ENCODE measurements at regions not wholly inside any gene's neighbourhood (a gene's known extent, or its start where the extent isn't known, plus 50 kb on each side); places are given as distances from the start of the nearest gene placed in this dataset.

DNA sequence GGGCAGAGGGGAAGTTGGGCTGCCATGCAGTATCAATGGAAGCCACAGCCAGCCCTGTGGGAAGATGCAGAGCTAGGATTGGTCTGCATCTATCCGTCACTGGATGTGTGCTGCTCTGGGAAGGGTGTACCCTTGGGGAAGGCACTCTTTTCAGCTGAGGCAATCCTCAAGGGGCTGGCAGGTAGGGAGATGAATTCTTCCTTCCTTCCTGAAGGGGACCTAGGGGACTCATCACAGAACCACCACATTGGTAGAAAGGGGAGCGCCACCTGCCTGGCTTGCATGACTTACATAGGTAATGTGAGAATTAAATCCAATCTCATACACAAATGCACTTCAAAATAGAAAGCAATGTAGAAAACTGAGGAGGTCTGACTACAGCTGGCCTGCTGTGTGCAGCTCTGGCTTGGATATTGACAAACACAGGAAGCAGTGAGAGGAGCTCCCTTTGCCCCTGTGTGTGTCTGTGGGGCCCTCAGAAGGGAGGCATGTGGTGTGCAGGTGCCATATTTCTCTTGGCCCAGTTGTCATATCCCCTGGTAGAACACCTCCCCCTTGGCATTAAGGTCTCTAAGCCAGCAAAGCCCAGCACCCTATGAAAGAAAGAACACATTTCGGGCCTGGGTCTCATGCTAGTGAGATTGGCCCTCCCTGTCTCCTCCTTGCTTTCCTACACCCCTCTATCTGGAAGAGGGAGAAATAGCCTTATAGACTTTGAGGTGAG, 260.3 kb upstream of the MOCS1 start:
- DNase-seq (ENCODE audit: low read depth in 2 of 2), result no peak

DNA sequence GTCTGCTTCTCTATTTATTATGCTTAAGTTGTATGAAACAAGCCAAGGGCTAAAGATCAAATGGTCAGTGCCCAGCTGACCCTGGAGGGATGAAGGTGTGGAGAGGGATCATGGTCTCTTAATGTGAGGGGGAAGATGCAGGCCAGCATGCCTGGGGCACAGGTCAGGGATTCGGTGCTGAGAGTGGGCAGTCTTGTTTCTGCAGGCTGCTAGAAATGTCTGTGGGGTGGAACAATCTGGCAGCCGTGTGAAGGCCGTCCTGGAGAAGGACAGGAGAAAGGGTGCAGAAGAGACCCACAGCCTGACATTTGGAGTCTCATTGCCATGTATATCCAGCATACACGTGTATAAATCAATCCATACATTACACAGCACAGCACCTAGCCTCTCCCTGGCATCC, 258.3 kb upstream of the MOCS1 start:
- DNase-seq (ENCODE audit: low read depth in 2 of 2), result no peak

DNA sequence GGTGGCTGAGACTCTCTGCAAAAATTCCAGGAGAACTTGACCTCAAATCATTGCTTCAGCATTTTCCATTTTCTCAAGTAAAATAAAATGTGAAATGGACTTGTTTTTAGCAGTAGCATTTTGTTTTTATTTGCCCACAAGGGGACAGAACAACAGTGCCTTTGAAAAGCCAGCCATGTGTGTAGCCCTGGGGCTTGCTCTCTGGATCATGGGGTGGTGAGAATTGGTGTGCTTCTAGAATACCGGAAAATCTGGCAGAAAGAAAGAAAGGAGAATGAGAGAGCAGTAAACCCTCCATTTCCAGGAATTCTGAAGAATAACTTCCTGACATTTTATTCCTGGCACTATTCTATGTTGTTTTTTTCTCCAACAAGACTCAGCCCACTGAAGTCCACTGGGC, 254.7 kb upstream of the MOCS1 start:
- no peak for DNase-seq (ENCODE audit: low read depth in 2 of 2)

DNA sequence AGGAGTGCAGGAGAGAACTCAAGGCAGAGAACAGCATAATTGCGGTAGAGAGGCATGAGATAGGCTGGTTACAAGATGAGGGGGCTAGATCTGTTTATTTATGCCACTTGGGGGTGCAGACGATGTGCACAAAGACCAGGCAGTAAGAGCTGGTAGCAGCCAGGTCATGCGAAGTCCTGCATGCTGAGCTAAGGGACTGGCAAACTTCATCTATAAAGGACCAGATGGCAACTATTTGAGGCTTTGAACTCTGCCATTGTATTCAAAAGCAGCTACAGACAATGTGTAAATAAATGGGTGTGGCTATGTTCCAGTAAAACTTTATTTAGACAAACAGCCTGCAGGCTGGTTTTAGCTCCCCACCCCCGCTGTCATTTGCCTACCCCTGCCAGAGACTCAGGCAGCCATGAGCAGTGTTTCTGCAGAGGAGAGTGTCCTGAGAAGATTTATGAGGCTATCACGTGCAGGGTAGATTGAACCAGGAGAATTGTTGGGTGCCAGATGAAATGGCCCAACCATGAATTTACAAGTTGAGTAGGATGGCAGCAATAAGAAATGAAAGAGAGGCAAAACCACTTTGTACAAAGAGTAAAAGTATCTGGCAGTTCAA, 253.4 kb upstream of the MOCS1 start:
- DNase-seq (ENCODE audit: low read depth in 2 of 2), result no peak

DNA sequence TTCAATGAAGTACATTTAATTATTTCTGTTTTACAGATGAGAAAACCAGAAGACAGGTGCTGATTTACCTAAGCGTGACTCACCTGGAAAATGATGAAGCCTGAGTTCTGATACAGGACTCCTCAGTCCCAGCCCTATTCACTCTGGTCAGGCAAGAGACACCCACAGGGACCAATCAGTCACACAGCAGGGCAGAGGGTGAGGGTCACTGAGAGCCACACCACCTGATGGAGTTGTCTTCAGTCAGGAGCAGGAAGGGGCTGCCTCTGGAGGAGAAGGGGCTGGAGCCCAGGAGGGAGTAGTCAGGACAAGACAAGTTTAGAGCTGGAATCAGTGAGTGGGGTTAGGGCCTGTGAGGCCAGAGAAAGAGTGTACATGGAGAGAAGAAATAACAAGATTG, 251.2 kb upstream of the MOCS1 start:
- no peak for DNase-seq (ENCODE audit: low read depth in 2 of 2)

DNA sequence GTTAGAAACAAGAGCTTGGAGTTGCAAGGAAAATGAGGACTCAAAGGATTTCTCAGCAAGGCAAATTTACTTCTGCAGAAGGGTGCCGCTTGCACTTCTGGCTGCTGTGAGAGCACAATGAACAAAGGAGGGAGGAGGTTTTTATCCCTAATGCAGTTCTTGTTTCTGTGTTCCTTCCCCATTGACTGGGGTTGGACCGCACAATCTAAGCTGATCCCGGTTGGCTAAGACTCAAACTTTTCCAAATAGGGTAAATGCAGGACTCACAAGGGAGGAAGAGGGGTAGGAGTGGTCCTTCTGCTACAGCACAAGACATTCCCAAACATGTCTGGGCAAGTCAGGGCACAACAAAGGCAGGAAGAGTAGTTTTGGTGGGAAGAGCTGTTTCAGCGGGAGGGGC, 249.6 kb upstream of the MOCS1 start:
- DNase-seq (ENCODE audit: low read depth in 2 of 2), result no peak

DNA sequence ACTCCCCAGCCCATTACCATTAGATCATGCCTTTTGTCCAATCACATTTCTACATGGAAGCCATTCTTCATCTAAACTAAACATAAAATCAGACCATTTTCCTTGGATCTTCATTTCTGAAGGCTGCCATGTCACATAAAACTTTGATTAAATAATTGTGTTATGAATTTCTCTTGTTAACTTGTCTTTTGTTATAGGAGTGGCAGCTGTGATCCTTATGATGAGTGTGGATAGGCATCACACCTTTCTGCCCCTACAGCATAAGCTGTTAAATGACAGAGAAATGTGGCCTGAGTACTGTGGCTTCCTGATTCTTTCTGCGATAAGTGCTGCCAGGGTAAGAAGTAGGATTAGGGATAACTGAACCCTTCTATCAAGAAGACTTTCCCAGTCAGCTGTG, 247.1 kb upstream of the MOCS1 start:
- no peak for DNase-seq (ENCODE audit: low read depth in 2 of 2)

DNA sequence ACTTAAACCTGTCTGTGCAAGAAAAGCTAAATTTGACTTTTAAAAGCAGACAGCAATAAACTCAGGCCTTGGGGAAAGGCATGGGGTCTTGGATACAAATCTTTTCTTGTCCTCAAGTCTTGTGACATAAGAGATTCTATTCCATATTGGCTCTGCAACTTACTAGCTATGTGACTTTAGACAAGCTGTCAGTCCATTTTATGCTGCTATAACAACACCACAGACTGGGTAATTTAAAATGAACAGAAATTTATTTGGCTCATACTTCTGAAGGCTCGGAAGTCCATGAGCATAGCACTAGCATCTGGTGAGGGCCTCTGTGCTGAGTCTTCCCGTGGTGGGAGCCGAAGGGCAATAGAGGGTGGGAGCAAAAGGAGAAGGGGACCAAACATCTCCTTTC, 246.0 kb upstream of the MOCS1 start:
- DNase-seq (ENCODE audit: low read depth in 2 of 2), result no peak

DNA sequence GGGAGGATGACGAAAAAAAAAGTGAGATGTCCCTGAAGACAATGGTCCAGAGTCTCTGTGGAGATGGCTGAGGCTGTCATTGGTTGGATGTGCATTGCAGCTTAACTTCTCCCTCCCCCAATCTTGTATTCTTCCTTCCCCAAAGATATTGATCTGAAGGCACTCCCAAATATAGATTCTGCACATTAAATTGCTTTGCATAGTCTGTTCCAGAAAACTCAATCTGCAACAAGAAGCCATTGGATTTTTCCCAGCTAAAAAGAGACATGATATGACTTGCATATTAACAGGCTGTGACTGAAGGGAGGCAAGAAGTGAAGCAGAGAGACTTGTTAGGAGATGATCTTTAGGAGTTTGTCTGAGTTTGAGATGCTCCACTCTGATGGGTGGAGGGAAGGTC, 245.2 kb upstream of the MOCS1 start:
- no peak for DNase-seq (ENCODE audit: low read depth in 2 of 2)

DNA sequence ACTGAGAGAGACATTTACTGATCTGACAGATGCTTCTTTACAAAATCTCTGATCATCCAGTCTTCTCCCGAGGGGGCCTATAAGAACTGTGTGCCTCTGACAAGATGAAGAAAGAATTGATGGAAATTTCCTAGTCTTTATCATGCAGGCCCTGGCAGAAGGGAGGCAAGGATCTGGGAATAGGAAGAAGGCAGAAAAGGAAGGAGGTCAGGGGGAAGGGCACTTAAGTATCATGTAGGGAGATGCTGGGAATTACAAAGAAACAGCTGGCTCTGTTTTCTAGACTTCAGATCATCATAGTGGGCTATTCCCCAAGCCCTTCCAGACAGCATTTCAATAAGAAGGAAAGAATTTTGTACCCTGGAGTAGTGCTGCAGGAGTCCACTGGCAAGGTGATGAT, 243.3 kb upstream of the MOCS1 start:
- DNase-seq (ENCODE audit: low read depth in 2 of 2), result no peak

DNA sequence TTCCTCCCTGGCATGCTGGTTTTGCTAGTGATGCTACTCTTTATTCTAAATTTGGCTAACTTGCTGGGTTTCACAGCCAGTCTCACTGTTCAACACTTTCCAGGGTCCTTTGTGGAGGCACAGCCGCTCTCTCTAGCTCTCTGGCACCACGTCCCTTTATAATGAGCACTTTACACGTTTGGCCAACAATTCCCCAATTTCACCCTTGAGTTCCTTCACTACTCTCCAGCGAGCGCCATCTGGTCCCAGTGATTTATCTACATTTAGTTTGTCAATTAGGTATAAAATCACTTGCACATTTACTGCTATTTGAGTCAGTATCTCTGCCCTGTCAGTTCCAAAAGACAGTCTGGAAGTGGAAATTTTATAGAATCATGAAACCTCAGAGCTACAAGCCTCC, 241.9 kb upstream of the MOCS1 start:
- DNase-seq (ENCODE audit: low read depth in 2 of 2), result no peak

DNA sequence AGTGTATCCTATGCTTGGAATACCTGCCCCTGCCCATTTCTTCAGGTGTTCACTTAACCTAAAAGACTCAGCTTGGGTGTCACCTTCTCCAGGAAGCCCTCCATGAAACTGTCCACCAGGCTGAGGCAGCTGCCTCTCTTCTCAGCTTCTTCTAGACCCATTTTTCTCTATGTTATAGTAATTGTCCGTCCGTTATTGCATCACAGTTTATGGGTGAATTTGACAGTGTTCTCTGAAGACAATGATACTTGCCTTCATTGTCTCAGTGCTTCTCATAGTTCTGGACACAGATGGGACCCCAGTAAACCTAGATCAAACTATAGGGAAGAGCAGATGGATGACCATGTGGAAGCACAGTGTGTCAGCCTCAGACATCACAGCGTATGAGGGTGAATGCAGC, 238.0 kb upstream of the MOCS1 start:
- DNase-seq (ENCODE audit: low read depth in 2 of 2), result no peak

DNA sequence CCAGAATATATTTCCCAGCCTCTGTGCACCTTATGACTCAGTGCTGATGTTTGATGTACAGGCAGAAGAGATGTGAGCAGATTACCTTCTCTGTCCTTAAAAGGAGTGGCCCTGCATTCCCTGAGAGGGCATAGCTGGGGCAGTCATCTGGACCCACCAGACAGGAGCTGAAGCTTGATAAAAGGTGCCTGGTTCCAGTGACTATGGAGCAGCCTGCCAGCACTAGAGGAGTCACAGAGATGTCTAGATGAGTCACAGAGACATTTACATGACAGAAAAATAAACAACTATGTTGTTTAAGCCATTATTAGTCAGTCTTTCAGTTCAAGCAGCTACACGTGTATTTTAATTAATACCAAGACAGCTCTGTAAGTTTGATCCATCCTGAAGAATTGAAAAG, 237.1 kb upstream of the MOCS1 start:
- no peak for DNase-seq (ENCODE audit: low read depth in 2 of 2)

DNA sequence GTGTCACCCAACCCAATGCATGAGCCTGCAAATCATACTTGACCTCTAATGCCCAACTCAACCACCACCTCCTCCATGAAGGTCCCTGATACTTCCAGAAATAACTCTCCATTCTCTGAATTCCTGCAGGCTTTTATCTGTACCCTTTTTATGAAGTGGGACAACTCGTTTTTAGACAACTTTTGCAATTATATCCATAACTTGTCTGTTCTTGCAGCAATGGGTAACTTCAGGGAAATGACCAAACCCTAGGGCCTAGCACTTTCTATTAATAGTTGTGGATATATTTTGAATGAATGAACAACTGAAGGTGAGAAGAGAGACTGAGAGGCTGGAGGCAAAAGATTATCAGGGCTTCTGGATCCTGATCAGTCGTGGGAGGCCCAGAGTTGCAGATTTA, 236.6 kb upstream of the MOCS1 start:
- no peak for DNase-seq (ENCODE audit: low read depth in 2 of 2)

DNA sequence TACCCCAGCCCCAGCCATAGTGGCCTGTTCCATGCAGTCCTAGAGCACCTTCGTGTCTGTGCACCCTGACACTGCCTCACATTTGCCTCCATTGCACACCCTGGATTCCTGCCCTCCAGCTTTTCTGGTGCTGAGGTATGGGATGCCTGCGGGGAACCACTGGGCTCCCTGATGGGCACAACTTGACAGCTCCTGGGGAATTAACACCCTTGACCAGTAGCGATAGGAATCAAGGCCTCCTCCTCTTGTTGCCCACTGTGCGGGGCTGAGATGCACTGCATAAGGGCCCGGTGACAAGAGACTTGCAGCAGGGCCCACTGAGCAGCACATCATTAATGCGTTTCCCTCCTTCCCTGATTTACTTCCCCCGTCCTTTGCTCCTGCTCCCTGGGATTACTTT, 235.6 kb upstream of the MOCS1 start:
- no peak for DNase-seq (ENCODE audit: low read depth in 2 of 2)

DNA sequence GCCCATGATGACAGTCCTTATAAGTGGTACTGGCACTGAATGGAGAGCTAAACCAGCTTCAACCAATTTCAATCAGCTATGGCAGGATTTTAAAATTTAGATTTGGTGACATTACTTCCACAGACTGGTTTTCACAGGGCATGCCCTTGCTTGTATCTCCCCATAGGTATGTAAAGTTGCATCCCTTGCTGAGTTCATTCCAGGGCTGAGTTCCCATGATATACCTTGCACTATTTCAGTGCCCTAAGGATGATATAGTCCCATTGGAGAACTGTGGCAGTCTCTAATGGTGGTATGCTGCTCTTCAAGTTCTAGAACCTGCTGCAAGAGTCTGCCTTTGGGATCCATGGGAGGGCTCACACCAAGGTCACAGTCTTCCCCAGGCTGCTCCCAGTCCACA, 232.7 kb upstream of the MOCS1 start:
- no peak for DNase-seq (ENCODE audit: low read depth in 2 of 2)

DNA sequence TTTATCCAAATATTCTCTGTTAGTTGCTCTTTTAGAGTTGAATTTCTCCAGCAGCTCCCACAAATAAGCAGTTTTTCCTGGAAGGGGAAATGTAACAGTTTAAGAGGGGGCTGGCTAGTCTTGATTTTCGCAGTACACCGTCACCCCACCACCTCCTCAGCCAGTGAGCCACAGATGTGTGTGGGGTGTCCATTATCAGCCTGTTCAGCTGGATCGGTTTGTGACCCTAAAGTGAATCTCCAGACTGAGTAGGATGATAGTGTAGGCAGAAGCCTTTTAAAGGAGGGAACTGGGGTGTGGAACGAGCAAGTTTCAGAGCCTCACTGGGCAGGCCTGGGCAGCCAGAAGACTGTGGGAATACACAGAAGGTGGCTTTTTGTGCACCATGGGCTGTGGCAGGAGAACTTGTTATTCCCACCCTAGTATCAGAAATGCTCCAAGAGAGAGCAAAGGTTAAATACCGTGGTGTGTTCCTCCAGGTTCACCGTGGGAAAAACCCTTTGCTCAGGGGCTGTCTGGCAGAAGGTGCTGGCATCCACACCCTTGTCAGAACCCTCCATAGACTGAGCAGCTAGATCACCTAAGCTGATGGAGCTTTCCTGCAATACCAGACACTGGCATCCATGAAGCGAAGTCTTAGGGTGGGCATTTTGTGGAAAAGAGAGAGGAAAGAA, 230.9 kb upstream of the MOCS1 start:
- DNase-seq (ENCODE audit: low read depth in 2 of 2), result no peak

DNA sequence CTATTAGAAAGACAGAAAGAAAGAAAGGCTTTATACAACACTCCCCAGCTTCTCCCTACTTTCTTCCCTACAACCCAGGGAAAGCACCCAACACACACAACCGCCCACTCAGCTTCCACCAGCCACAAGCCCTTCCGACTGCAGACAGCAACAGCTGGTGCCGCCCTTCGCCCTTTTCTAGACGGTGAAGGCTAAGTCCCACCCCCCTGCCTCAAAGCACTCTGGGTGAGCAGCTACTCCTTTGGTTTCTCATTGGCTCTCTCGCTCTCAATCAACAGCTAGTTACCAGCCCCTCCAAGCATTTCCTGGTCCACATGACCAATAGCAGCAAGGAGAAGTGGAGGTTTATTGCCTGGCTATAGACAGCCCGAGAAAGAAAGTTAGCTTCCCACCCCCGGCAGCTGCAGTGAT, 230.1 kb upstream of the MOCS1 start:
- no peak for DNase-seq (ENCODE audit: low read depth in 2 of 2)

DNA sequence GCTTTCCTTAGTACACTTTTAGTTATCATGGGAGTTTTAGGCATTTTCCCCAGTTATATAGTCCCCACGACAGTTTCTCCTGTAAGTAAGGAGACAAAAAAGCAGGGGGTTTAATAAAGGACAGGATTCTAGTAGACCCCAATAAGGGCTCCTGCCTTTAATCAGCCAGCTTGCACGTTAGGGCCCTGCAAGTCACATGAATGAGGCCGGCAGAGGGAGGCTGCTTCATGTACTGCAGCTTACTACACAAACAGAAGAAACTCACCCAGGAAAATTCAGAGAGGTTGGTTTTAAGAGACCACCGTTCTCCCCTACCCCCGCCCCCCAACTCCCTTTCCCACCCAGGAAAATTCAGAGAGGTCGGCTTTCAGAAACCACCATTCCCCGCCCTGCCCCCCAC, 229.7 kb upstream of the MOCS1 start:
- DNase-seq (ENCODE audit: low read depth in 2 of 2), result no peak

DNA sequence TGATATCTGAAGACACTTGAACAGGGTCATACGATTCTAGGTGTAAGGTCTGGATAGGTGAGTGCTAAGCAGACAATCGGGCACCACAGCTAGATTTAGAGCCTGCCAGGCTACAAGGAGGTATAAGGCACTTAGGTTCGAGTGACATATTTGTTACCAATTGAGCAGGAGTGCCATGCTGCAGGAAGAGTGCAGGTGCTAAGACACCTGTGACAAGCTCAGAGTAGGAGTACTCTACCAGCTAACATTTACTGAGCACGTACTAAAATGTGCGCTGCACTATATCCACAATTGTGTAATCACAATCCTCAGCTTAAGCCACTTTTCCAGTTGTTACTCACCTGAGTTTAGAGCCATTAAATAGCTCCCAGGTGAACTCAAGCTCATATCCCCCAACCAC, 227.8 kb upstream of the MOCS1 start:
- DNase-seq (ENCODE audit: low read depth in 2 of 2), result no peak

DNA sequence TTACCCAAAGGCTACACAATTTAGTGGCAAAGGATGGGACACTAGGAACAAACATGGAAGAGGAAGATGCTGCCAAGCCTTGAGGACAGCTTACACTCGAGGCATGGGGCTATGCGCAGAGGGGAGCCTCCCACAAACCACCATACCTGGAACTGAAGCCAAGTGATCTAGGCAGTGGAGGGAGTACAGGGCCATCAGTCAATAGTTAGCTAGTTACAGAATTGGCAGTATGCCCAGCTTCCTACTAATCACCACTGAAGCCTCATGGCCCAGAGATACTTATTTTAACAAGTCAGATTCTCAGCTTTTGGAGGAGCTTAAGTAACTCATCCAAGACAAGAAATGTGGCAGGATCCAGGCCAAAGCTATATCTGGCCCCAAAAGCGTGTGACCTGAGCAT, 226.6 kb upstream of the MOCS1 start:
- no peak for DNase-seq (ENCODE audit: low read depth in 2 of 2)

DNA sequence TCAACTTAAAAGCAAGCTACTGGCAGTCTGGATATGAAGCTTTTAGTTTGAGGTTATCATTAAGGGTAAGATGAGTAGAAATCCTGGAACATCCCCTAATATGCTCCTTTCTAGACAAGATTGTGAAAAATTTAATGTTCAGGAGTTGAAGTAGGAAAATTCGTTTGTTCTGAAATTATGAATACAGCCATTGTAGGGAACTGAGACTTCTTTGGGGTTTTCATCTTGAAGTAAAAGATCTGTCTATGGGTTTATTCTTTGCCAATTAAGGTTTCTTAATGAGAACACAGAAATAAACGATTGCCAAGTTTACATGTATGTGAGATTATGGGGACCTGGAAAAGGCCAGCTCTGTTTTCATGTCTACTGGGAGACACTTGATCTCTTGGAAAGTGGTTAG, 225.6 kb upstream of the MOCS1 start:
- DNase-seq (ENCODE audit: low read depth in 2 of 2), result no peak

DNA sequence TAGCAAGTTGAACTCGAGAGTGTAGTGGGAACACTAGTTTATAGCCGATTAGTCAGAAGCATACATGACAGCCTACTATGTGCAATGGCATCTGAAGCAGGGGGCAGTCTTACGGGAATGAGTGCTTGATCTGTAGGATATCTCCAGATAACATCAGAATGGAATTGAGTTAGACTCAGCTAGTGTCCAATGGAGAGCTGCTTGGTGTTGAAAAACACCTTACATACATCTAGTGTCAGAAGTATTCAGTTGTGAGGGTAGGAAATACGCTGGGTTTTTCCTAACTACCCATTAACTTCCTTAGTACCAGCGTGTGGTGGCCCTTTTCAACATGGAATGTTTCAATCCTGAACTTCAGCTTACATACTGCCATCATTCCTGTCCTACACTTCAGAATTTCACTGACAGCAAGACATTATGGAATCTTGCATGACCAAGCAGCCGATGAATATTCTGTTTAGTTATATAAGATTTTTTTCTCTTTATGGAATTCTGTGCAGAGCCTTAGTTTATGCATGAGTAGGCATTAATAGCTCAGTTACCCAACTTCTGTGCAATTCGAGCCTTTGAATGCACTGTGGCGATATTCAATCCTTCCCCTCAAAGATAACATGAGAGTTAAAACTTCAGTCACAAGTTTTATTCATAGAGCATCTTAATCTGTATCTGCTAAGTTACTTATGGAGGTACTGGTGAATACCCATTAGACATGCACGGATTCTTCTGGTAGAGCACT, 218.6 kb upstream of the MOCS1 start:
- DNase-seq (ENCODE audit: low read depth in 2 of 2), result no peak

Data from activated CD4-positive, alpha-beta T cell treated with anti-CD3 and anti-CD28 coated beads for 24 hours (primary cell).